HL-60 (cell line): ENCODE measurements at regions not wholly inside any gene's neighbourhood (a gene's known extent, or its start where the extent isn't known, plus 50 kb on each side); places are given as distances from the start of the nearest gene placed in this dataset.
"Not testable (repeated sequence)": the region's sequence is repeated elsewhere in the genome, so short reads cannot be mapped to it uniquely, and the experiment has no call there.

ENCODE experiments used
- DNase-seq, 2 experiments: peaks; one replicate each; pipeline ENCODE4 v3.0.0-alpha.2; 2010 to 2020; ENCODE audit warnings: low read depth in 1 of 2, low spot score in 1 of 2
- H3K27ac ChIP-seq: fragments of 250-450 bp; sonication (Bioruptor Pico); replicated peaks from 2 replicates; pipeline ENCODE4 v1.5.1; 2020; ENCODE audit warnings: mild to moderate bottlenecking, moderate library complexity
- H3K27me3 ChIP-seq: fragments of 250-450 bp; sonication (Bioruptor Pico); 2 replicates; pipeline ENCODE4 v1.5.1; 2021; ENCODE audit warnings: mild to moderate bottlenecking, moderate library complexity; ENCODE audit not compliant: insufficient read depth, poor library complexity, severe bottlenecking
- H3K4me3 ChIP-seq: replicated peaks from 2 replicates; pipeline ENCODE4 v1.5.1; 2011; ENCODE audit warnings: mild to moderate bottlenecking, control low read depth, low read length; ENCODE audit not compliant: insufficient read depth
- GABPA ChIP-seq: IDR thresholded peaks from 2 replicates; pipeline ENCODE4 v1.6.1; 2012; ENCODE audit warnings: low read depth
- POLR2AphosphoS5 ChIP-seq: IDR thresholded peaks from 2 replicates; pipeline ENCODE4 v1.6.1; 2012; ENCODE audit warnings: low read depth
- SPI1 ChIP-seq: IDR thresholded peaks from 2 replicates; pipeline ENCODE4 v1.6.1; 2012; ENCODE audit warnings: low read depth, mild to moderate bottlenecking, borderline replicate concordance
- TF ChIP-seq, protein P1 (sequence below): IDR thresholded peaks from 2 replicates; pipeline ENCODE4 v1.6.1; 2012; ENCODE audit warnings: low read depth; ENCODE audit not compliant: insufficient replicate concordance
- TF ChIP-seq, protein P2 (sequence below): IDR thresholded peaks from one replicate; pipeline ENCODE4 v1.5.1; 2011; ENCODE audit warnings: low read length, control low read depth, inconsistent platforms; ENCODE audit not compliant: insufficient read depth

- Histone ChIP-seq H3K27me3 (no peaks in the 10 kb centered on the region), H3K4me3 (no peak overlapping the region), H3K27ac (no peak overlapping the region)
- no peak for TF ChIP-seq POLR2AphosphoS5
- TF ChIP-seq, protein P1, sequence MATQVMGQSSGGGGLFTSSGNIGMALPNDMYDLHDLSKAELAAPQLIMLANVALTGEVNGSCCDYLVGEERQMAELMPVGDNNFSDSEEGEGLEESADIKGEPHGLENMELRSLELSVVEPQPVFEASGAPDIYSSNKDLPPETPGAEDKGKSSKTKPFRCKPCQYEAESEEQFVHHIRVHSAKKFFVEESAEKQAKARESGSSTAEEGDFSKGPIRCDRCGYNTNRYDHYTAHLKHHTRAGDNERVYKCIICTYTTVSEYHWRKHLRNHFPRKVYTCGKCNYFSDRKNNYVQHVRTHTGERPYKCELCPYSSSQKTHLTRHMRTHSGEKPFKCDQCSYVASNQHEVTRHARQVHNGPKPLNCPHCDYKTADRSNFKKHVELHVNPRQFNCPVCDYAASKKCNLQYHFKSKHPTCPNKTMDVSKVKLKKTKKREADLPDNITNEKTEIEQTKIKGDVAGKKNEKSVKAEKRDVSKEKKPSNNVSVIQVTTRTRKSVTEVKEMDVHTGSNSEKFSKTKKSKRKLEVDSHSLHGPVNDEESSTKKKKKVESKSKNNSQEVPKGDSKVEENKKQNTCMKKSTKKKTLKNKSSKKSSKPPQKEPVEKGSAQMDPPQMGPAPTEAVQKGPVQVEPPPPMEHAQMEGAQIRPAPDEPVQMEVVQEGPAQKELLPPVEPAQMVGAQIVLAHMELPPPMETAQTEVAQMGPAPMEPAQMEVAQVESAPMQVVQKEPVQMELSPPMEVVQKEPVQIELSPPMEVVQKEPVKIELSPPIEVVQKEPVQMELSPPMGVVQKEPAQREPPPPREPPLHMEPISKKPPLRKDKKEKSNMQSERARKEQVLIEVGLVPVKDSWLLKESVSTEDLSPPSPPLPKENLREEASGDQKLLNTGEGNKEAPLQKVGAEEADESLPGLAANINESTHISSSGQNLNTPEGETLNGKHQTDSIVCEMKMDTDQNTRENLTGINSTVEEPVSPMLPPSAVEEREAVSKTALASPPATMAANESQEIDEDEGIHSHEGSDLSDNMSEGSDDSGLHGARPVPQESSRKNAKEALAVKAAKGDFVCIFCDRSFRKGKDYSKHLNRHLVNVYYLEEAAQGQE: no peak
- TF ChIP-seq, protein P2, sequence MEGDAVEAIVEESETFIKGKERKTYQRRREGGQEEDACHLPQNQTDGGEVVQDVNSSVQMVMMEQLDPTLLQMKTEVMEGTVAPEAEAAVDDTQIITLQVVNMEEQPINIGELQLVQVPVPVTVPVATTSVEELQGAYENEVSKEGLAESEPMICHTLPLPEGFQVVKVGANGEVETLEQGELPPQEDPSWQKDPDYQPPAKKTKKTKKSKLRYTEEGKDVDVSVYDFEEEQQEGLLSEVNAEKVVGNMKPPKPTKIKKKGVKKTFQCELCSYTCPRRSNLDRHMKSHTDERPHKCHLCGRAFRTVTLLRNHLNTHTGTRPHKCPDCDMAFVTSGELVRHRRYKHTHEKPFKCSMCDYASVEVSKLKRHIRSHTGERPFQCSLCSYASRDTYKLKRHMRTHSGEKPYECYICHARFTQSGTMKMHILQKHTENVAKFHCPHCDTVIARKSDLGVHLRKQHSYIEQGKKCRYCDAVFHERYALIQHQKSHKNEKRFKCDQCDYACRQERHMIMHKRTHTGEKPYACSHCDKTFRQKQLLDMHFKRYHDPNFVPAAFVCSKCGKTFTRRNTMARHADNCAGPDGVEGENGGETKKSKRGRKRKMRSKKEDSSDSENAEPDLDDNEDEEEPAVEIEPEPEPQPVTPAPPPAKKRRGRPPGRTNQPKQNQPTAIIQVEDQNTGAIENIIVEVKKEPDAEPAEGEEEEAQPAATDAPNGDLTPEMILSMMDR: no peak
- no peak for TF ChIP-seq GABPA
- TF ChIP-seq SPI1: no peak
- DNase-seq: no peak
Measured at GRCh38 chr10:85124603-85125051, 796.2 kb downstream of the CCSER2 start.

GRCh38 chr10:85137253-85137652 lies 808.9 kb downstream of the CCSER2 start:
- no peak for TF ChIP-seq SPI1
- Histone ChIP-seq H3K27me3 (no peaks in the 10 kb centered on the region), H3K4me3 (no peak overlapping the region), H3K27ac (no peak overlapping the region)
- no peak for DNase-seq

DNA sequence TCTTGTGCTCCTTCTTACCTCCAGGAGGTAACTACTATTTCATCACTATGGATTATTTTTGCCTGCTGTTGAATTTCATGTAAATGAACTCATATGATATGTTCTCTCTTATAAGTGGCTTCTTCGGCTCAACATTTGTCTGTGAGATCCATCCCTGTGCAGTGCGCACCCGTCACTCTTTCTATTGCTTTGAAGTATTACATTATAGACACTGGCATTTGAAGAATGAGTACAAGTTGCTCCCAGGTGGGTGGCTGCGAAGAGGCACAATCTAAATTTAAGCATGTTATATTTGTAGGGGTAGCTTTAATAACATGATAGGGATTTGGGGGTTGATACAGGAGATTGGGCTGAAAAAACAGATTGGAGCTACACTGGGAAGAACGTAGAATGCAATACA lies 809.7 kb downstream of the CCSER2 start:
- H3K27me3 ChIP-seq: no peaks in the 10 kb centered on the region
- H3K4me3 ChIP-seq: no peak overlapping the region
- DNase-seq: no peak
- H3K27ac ChIP-seq: no peak overlapping the region
- TF ChIP-seq GABPA: no peak
- TF ChIP-seq, protein P2: no peak
- TF ChIP-seq SPI1: no peak
- TF ChIP-seq POLR2AphosphoS5: no peak
- TF ChIP-seq, protein P1: no peak

GRCh38 chr10:85139124-85139523 lies 810.7 kb downstream of the CCSER2 start:
- no peaks in the 10 kb centered on the region for H3K27me3 ChIP-seq
- no peak for DNase-seq
- TF ChIP-seq SPI1: no peak
- TF ChIP-seq POLR2AphosphoS5: no peak
- no peak for TF ChIP-seq GABPA
- TF ChIP-seq, protein P2: no peak
- TF ChIP-seq, protein P1: no peak
- no peak overlapping the region for H3K27ac ChIP-seq
- no peak overlapping the region for H3K4me3 ChIP-seq

DNA sequence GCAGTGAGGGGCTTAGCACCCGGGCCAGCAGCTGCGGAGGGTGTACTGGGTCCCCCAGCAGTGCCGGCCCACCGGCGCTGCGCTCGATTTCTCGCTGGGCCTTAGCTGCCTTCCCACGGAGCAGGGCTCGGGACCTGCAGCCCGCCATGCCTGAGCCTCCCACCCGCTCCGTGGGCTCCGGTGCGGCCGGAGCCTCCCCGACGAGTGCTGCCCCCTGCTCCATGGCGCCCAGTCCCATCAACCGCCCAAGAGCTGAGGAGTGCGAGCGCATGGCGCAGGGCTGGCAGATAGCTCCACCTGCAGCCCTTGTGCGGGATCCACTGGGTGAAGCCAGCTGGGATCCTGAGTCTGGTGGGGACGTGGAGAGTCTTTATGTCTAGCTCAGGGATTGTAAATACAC lies 813.1 kb downstream of the CCSER2 start:
- not testable (repeated sequence) for H3K27ac ChIP-seq, H3K4me3 ChIP-seq, H3K27me3 ChIP-seq, DNase-seq
